Right lobe of liver (tissue), 4 donors: ENCODE measurements at regions not wholly inside any gene's neighbourhood (a gene's known extent, or its start where the extent isn't known, plus 50 kb on each side); places are given as distances from the start of the nearest gene placed in this dataset.

Experiments
- POLR2A ChIP-seq: fragments of 450-650 bp; IDR thresholded peaks from one replicate; pipeline ENCODE4 v1.6.1; 2017; ENCODE audit warnings: antibody characterized with exemption, mild to moderate bottlenecking
- TF ChIP-seq, protein P1 (sequence below), 4 donors: fragments of 200-600 bp in 3 of 4; fragments of 450-650 bp in 1 of 4; IDR thresholded peaks; one replicate each; pipeline versions ENCODE4 v1.5.1 to v1.8.0; 2016 to 2022; ENCODE audit warnings: antibody characterized with exemption in 4 of 4, mild to moderate bottlenecking in 2 of 4
- donor health status: DM: no; HTN: no; CAD: no.
- donor health status: DM: no; HTN: no; CAD: no.
- donor health status: DM: no; HTN: yes; CAD: no.

DNA sequence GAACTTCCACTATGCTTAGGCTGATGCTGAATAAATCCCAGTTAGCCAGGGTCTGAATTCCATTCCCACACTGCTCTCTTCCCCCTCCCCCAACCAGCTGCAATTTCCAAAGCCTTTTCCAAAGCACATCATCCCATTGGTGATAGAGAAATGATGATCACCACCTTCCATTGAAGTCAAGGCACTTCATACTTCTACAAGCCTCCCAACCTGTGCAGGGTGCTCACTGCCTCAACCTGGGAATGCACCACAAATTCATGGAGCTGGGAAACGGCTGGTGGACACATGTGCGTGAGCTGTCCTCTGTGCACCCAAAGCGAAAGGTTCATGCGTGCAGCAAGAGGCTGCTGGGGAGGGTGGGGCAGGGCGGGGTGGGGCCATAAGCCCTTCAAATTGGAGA lies 302.7 kb upstream of the IRX3 start:
- TF ChIP-seq, protein P1, sequence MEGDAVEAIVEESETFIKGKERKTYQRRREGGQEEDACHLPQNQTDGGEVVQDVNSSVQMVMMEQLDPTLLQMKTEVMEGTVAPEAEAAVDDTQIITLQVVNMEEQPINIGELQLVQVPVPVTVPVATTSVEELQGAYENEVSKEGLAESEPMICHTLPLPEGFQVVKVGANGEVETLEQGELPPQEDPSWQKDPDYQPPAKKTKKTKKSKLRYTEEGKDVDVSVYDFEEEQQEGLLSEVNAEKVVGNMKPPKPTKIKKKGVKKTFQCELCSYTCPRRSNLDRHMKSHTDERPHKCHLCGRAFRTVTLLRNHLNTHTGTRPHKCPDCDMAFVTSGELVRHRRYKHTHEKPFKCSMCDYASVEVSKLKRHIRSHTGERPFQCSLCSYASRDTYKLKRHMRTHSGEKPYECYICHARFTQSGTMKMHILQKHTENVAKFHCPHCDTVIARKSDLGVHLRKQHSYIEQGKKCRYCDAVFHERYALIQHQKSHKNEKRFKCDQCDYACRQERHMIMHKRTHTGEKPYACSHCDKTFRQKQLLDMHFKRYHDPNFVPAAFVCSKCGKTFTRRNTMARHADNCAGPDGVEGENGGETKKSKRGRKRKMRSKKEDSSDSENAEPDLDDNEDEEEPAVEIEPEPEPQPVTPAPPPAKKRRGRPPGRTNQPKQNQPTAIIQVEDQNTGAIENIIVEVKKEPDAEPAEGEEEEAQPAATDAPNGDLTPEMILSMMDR (IDR thresholded peaks at IDR 0.05), result no peak
- TF ChIP-seq POLR2A, result no peak
